ENCODE measurements at regions not wholly inside any gene's neighbourhood (a gene's known extent, or its start where the extent isn't known, plus 50 kb on each side); places are given as distances from the start of the nearest gene placed in this dataset.

- TF ChIP-seq ZBTB33 (IDR thresholded peaks at IDR 0.05) (no peak; the same call in 1 of the 2 replicates), CHD1 (IDR thresholded peaks at IDR 0.05; ENCODE audit: low read depth, low read length) (no peak), MXI1 (IDR thresholded peaks at IDR 0.05; ENCODE audit: low read depth, low read length) (peak; percentile 21; the same call in 1 of the 2 replicates), REST (IDR thresholded peaks at IDR 0.05; ENCODE audit: low read depth, low read length) (peak; percentile 42; the same call in 1 of the 2 replicates), ZBTB4 (CRISPR knock-in tag; IDR thresholded peaks at IDR 0.05) (no peak), ZNF24 (IDR thresholded peaks at IDR 0.05) (peak; percentile 78), GABPA (IDR thresholded peaks at IDR 0.05; ENCODE audit: low read depth) (peak; percentile 77), CTCF (IDR thresholded peaks at IDR 0.05 in 2 of 3, conservative IDR thresholded peaks at IDR 0.05 in 1 of 3; ENCODE audit: control insufficient read depth in 2 of 3, extremely low read depth in 1 of 3, insufficient read depth in 1 of 3, low read depth in 3 of 3, low read length in 3 of 3) (no peak), ZNF274 (IDR thresholded peaks at IDR 0.05; ENCODE audit: insufficient read depth, insufficient read length) (no peak), ZSCAN29 (IDR thresholded peaks at IDR 0.05) (no peak), HDAC2 (IDR thresholded peaks at IDR 0.05) (no peak), ATF7 (IDR thresholded peaks at IDR 0.05; ENCODE audit: low read depth) (peak; percentile 96), SP1 (IDR thresholded peaks at IDR 0.05; ENCODE audit: low read depth, low read length) (peak; percentile 33), EGR1 (IDR thresholded peaks at IDR 0.05; ENCODE audit: borderline replicate concordance in 1 of 2, low read depth in 2 of 2, low read length in 2 of 2) (no peak), ZNF384 (IDR thresholded peaks at IDR 0.05; ENCODE audit: borderline replicate concordance, low read depth, low read length) (peak; percentile 52; the same call in 1 of the 2 replicates), POLR2A (IDR thresholded peaks at IDR 0.05; ENCODE audit: low read depth, low read length) (no peak), FOXM1 (IDR thresholded peaks at IDR 0.05; ENCODE audit: low read depth, low read length) (peak; percentile 98), NR2F1 (conservative IDR thresholded peaks at IDR 0.05) (peak; percentile 91), MAX (IDR thresholded peaks at IDR 0.05; ENCODE audit: low read depth, low read length) (no peak), CREM (IDR thresholded peaks at IDR 0.05; ENCODE audit: low read depth) (peak; percentile 90), DPF2 (IDR thresholded peaks at IDR 0.05) (peak; percentile 99), YBX1 (IDR thresholded peaks at IDR 0.05) (no peak)
Observed at GRCh38 chr1:195195423-195196057, 1412.7 kb downstream of the KCNT2 start (continued).
